ENCODE measurements at regions not wholly inside any gene's neighbourhood (a gene's known extent, or its start where the extent isn't known, plus 50 kb on each side); places are given as distances from the start of the nearest gene placed in this dataset.

DNA sequence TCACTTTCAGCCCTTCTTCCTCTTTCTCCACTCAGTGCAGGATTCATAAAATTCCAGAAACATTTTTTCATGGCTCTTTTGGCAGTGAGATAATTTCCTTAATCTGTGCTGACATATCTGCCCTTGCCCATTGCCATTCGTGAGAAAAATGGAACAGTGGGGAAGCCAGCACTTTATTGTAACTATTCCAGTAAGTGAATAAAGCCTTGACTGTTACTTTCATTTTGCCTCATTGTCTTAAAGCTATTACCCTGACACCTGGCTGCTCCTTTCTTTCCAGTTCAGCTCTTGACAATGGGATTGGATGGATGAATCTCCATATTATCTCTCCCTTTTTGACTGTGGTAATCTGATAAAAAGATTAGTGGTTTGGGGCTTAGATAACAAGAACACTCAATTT lies 1068.1 kb upstream of the PCDH20 start:
- WGBS, result 38% methylated on average over 1 of the region's 1 CpG
- no peak overlapping the region for H3K27ac ChIP-seq (ENCODE audit: low read depth in 1 of 2, low read length in 2 of 2)
- H3K4me1 ChIP-seq (ENCODE audit: control insufficient read depth in 4 of 4, insufficient read depth in 4 of 4, low read length in 3 of 4), result no peaks in the 10 kb centered on the region
- no peak for DNase-seq (ENCODE audit: low spot score)
- H3K9me3 ChIP-seq (ENCODE audit: control insufficient read depth in 4 of 4, low read length in 3 of 4), result no peaks in the 10 kb centered on the region
- H3K27me3 ChIP-seq (ENCODE audit: control insufficient read depth in 4 of 4, insufficient read depth in 4 of 4, low read length in 3 of 4), result no peaks in the 10 kb centered on the region
- TF ChIP-seq RAD21 (IDR thresholded peaks at IDR 0.05) (no peak), EGR1 (IDR thresholded peaks at IDR 0.05; ENCODE audit: low read depth in 2 of 2) (no peak), GABPA (IDR thresholded peaks at IDR 0.05 in 1 of 2, conservative IDR thresholded peaks at IDR 0.05 in 1 of 2) (no peak), TAF1 (conservative IDR thresholded peaks at IDR 0.05) (no peak), YY1 (IDR thresholded peaks at IDR 0.05) (no peak)
- TF ChIP-seq, protein P1, sequence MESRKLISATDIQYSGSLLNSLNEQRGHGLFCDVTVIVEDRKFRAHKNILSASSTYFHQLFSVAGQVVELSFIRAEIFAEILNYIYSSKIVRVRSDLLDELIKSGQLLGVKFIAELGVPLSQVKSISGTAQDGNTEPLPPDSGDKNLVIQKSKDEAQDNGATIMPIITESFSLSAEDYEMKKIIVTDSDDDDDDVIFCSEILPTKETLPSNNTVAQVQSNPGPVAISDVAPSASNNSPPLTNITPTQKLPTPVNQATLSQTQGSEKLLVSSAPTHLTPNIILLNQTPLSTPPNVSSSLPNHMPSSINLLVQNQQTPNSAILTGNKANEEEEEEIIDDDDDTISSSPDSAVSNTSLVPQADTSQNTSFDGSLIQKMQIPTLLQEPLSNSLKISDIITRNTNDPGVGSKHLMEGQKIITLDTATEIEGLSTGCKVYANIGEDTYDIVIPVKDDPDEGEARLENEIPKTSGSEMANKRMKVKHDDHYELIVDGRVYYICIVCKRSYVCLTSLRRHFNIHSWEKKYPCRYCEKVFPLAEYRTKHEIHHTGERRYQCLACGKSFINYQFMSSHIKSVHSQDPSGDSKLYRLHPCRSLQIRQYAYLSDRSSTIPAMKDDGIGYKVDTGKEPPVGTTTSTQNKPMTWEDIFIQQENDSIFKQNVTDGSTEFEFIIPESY (IDR thresholded peaks at IDR 0.05), result no peak
- TF ChIP-seq, protein P2, sequence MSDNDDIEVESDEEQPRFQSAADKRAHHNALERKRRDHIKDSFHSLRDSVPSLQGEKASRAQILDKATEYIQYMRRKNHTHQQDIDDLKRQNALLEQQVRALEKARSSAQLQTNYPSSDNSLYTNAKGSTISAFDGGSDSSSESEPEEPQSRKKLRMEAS (IDR thresholded peaks at IDR 0.05), result no peak
- TF ChIP-seq, protein P3, sequence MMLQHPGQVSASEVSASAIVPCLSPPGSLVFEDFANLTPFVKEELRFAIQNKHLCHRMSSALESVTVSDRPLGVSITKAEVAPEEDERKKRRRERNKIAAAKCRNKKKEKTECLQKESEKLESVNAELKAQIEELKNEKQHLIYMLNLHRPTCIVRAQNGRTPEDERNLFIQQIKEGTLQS (IDR thresholded peaks at IDR 0.05), result no peak
- TF ChIP-seq, protein P4, sequence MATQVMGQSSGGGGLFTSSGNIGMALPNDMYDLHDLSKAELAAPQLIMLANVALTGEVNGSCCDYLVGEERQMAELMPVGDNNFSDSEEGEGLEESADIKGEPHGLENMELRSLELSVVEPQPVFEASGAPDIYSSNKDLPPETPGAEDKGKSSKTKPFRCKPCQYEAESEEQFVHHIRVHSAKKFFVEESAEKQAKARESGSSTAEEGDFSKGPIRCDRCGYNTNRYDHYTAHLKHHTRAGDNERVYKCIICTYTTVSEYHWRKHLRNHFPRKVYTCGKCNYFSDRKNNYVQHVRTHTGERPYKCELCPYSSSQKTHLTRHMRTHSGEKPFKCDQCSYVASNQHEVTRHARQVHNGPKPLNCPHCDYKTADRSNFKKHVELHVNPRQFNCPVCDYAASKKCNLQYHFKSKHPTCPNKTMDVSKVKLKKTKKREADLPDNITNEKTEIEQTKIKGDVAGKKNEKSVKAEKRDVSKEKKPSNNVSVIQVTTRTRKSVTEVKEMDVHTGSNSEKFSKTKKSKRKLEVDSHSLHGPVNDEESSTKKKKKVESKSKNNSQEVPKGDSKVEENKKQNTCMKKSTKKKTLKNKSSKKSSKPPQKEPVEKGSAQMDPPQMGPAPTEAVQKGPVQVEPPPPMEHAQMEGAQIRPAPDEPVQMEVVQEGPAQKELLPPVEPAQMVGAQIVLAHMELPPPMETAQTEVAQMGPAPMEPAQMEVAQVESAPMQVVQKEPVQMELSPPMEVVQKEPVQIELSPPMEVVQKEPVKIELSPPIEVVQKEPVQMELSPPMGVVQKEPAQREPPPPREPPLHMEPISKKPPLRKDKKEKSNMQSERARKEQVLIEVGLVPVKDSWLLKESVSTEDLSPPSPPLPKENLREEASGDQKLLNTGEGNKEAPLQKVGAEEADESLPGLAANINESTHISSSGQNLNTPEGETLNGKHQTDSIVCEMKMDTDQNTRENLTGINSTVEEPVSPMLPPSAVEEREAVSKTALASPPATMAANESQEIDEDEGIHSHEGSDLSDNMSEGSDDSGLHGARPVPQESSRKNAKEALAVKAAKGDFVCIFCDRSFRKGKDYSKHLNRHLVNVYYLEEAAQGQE (IDR thresholded peaks at IDR 0.05), result no peak
- H3K36me3 ChIP-seq (ENCODE audit: control insufficient read depth in 4 of 4, insufficient read depth in 3 of 4, low read depth in 1 of 4, low read length in 3 of 4), result no peaks in the 10 kb centered on the region
- no peak overlapping the region for H3K4me3 ChIP-seq (ENCODE audit: low read depth in 1 of 3, low read length in 3 of 3)
- no peak overlapping the region for H3K9ac ChIP-seq (ENCODE audit: low read depth in 1 of 2, low read length in 2 of 2)

DNA sequence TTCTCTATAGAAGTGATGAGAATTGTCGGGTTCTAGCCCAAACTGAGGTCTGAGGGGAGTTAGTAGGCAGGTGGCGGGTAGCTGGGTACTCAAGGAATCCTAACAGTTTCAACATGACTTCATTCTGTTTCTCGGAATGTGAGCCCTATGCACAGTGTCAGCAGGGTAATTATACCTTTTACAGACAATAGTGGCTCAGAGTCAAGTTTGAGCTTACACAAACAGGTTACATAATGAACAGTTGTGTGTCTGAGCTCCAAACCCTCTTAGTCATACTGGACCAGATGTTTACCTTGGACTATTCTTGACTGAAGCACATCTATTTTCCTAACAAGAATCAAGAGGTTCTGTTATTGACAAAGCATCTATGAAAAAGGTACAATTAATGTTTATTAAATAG lies 1066.7 kb upstream of the PCDH20 start:
- Histone ChIP-seq H3K27me3 (ENCODE audit: control insufficient read depth in 4 of 4, insufficient read depth in 4 of 4, low read length in 3 of 4) (no peaks in the 10 kb centered on the region), H3K4me3 (ENCODE audit: low read depth in 1 of 3, low read length in 3 of 3) (no peak overlapping the region), H3K9ac (ENCODE audit: low read depth in 1 of 2, low read length in 2 of 2) (no peak overlapping the region), H3K36me3 (ENCODE audit: control insufficient read depth in 4 of 4, insufficient read depth in 3 of 4, low read depth in 1 of 4, low read length in 3 of 4) (no peaks in the 10 kb centered on the region), H3K4me1 (ENCODE audit: control insufficient read depth in 4 of 4, insufficient read depth in 4 of 4, low read length in 3 of 4) (no peaks in the 10 kb centered on the region), H3K9me3 (ENCODE audit: control insufficient read depth in 4 of 4, low read length in 3 of 4) (no peaks in the 10 kb centered on the region), H3K27ac (ENCODE audit: low read depth in 1 of 2, low read length in 2 of 2) (no peak overlapping the region)
- no peak for DNase-seq (ENCODE audit: low spot score)
- TF ChIP-seq, protein P1 (IDR thresholded peaks at IDR 0.05), result no peak
- no peak for TF ChIP-seq FOXA1 (IDR thresholded peaks at IDR 0.05)
- no peak for TF ChIP-seq RAD21 (IDR thresholded peaks at IDR 0.05)
- TF ChIP-seq, protein P2 (IDR thresholded peaks at IDR 0.05), result no peak
- no peak for TF ChIP-seq FOXA2 (IDR thresholded peaks at IDR 0.05)
- no peak for TF ChIP-seq EGR1 (IDR thresholded peaks at IDR 0.05; ENCODE audit: low read depth in 2 of 2)
- TF ChIP-seq SP1 (IDR thresholded peaks at IDR 0.05), result no peak
- TF ChIP-seq RXRA (IDR thresholded peaks at IDR 0.05), result no peak
- no peak for TF ChIP-seq HNF4G (IDR thresholded peaks at IDR 0.05)
- WGBS, result 84% methylated on average over 3 of the region's 3 CpGs

Data from liver (tissue), 7 donors.